Endothelial cell (in vitro differentiated cells): ENCODE measurements at regions not wholly inside any gene's neighbourhood (a gene's known extent, or its start where the extent isn't known, plus 50 kb on each side); places are given as distances from the start of the nearest gene placed in this dataset.

Experiments
- DNase-seq: peaks from one replicate; pipeline ENCODE4 v3.0.0; 2021; ENCODE audit warnings: low spot score
- H3K27ac Mint-ChIP-seq: one replicate; pipeline ENCODE4 v1.8.0; 2021; ENCODE audit warnings: mixed read lengths, inconsistent platforms; ENCODE audit not compliant: unreplicated experiment
- H3K27me3 Mint-ChIP-seq: one replicate; pipeline ENCODE4 v1.8.0; 2021; ENCODE audit warnings: mild to moderate bottlenecking, moderate library complexity, mixed read lengths, inconsistent platforms; ENCODE audit not compliant: unreplicated experiment
- H3K36me3 Mint-ChIP-seq: one replicate; pipeline ENCODE4 v1.8.0; 2021; ENCODE audit warnings: mild to moderate bottlenecking, low read depth, mixed read lengths, inconsistent platforms; ENCODE audit not compliant: unreplicated experiment
- H3K4me1 Mint-ChIP-seq: one replicate; pipeline ENCODE4 v1.8.0; 2021; ENCODE audit warnings: mild to moderate bottlenecking, mixed read lengths, inconsistent platforms; ENCODE audit not compliant: unreplicated experiment
- H3K4me3 Mint-ChIP-seq: one replicate; pipeline ENCODE4 v1.8.0; 2021; ENCODE audit warnings: mild to moderate bottlenecking, mixed read lengths, inconsistent platforms; ENCODE audit not compliant: unreplicated experiment
- H3K9me3 Mint-ChIP-seq: one replicate; pipeline ENCODE4 v1.8.0; 2021; ENCODE audit warnings: mixed read lengths, inconsistent platforms; ENCODE audit not compliant: unreplicated experiment
- CTCF ChIP-seq: fragments of 200-600 bp; sonication (generic); IDR thresholded peaks from one replicate; pipeline ENCODE4 v1.5.0; 2021; ENCODE audit warnings: antibody characterized with exemption; ENCODE audit not compliant: unreplicated experiment

GRCh38 chr2:60628615-60629304, 75.3 kb upstream of the BCL11A start:
- DNase-seq: no peak
- peaks cover 5% of the 10 kb centered on the region for H3K4me1 Mint-ChIP-seq
- H3K27me3 Mint-ChIP-seq: no peaks in the 10 kb centered on the region
- no peaks in the 10 kb centered on the region for H3K9me3 Mint-ChIP-seq
- no peak overlapping the region for H3K4me3 Mint-ChIP-seq
- TF ChIP-seq CTCF: no peak
- no peaks in the 10 kb centered on the region for H3K36me3 Mint-ChIP-seq
- no peak overlapping the region for H3K27ac Mint-ChIP-seq

GRCh38 chr2:60629305-60629662, 75.8 kb upstream of the BCL11A start:
- Mint-ChIP-seq H3K27ac (no peak overlapping the region), H3K4me1 (peaks cover 5% of the 10 kb centered on the region), H3K9me3 (no peaks in the 10 kb centered on the region), H3K4me3 (no peak overlapping the region), H3K27me3 (no peaks in the 10 kb centered on the region), H3K36me3 (no peaks in the 10 kb centered on the region)
- DNase-seq: no peak
- TF ChIP-seq CTCF: no peak

- no peak for TF ChIP-seq CTCF
- Mint-ChIP-seq H3K4me3 (no peak overlapping the region), H3K9me3 (no peaks in the 10 kb centered on the region), H3K4me1 (peaks cover 5% of the 10 kb centered on the region), H3K27me3 (no peaks in the 10 kb centered on the region), H3K27ac (no peak overlapping the region), H3K36me3 (no peaks in the 10 kb centered on the region)
- no peak for DNase-seq
Observed at GRCh38 chr2:60629801-60630385, 76.4 kb upstream of the BCL11A start.

GRCh38 chr2:60633615-60634014, 80.2 kb upstream of the BCL11A start:
- DNase-seq: no peak
- H3K9me3 Mint-ChIP-seq: no peaks in the 10 kb centered on the region
- no peak for TF ChIP-seq CTCF
- H3K27me3 Mint-ChIP-seq: no peaks in the 10 kb centered on the region
- H3K27ac Mint-ChIP-seq: no peak overlapping the region
- H3K4me3 Mint-ChIP-seq: no peak overlapping the region
- H3K4me1 Mint-ChIP-seq: peaks cover 5% of the 10 kb centered on the region
- no peaks in the 10 kb centered on the region for H3K36me3 Mint-ChIP-seq

- TF ChIP-seq CTCF: no peak
- Mint-ChIP-seq H3K27ac (no peak overlapping the region), H3K4me3 (no peak overlapping the region), H3K27me3 (no peaks in the 10 kb centered on the region), H3K9me3 (no peaks in the 10 kb centered on the region), H3K4me1 (peaks cover 5% of the 10 kb centered on the region), H3K36me3 (no peaks in the 10 kb centered on the region)
- no peak for DNase-seq
Observed at GRCh38 chr2:60634438-60634837, 81.0 kb upstream of the BCL11A start.
